ENCODE measurements at regions not wholly inside any gene's neighbourhood (a gene's known extent, or its start where the extent isn't known, plus 50 kb on each side); places are given as distances from the start of the nearest gene placed in this dataset.

- TF ChIP-seq, protein P1, sequence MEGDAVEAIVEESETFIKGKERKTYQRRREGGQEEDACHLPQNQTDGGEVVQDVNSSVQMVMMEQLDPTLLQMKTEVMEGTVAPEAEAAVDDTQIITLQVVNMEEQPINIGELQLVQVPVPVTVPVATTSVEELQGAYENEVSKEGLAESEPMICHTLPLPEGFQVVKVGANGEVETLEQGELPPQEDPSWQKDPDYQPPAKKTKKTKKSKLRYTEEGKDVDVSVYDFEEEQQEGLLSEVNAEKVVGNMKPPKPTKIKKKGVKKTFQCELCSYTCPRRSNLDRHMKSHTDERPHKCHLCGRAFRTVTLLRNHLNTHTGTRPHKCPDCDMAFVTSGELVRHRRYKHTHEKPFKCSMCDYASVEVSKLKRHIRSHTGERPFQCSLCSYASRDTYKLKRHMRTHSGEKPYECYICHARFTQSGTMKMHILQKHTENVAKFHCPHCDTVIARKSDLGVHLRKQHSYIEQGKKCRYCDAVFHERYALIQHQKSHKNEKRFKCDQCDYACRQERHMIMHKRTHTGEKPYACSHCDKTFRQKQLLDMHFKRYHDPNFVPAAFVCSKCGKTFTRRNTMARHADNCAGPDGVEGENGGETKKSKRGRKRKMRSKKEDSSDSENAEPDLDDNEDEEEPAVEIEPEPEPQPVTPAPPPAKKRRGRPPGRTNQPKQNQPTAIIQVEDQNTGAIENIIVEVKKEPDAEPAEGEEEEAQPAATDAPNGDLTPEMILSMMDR (IDR thresholded peaks at IDR 0.05; ENCODE audit: borderline replicate concordance, control extremely low read depth, extremely low read depth, insufficient read depth, missing control alignments), result no peak
- in situ Hi-C loops (cut with MboI; ENCODE audit: low sequenced_read_pairs, unreplicated experiment), result no loop called here
- no peak for DNase-seq (ENCODE audit: low spot score)
Observed at GRCh38 chr3:76958861-76959260, 81.0 kb upstream of the ROBO2 start.

DNA sequence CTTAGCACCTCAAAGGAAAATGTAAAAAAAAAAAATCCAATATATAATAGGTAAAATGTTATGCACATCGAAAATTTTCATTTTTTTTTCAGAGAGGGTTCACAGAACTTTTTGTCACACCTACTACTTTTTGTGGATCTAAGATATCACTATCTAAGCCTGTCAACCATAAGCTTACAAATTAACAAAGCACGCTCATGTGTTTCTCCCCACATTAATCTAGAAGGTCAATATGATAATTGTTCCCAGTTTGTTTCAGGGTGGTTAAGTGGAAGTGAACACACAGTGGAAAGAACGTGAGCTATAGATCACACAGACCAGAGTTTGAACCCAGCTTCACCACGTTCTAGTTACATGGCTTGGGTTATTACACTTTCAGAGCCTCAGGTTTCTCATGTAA is 78.6 kb upstream of the ROBO2 start:
- in situ Hi-C loops (cut with MboI; ENCODE audit: low sequenced_read_pairs, unreplicated experiment), result no loop called here
- DNase-seq (ENCODE audit: low spot score), result no peak
- TF ChIP-seq, protein P1 (IDR thresholded peaks at IDR 0.05; ENCODE audit: borderline replicate concordance, control extremely low read depth, extremely low read depth, insufficient read depth, missing control alignments), result no peak

DNA sequence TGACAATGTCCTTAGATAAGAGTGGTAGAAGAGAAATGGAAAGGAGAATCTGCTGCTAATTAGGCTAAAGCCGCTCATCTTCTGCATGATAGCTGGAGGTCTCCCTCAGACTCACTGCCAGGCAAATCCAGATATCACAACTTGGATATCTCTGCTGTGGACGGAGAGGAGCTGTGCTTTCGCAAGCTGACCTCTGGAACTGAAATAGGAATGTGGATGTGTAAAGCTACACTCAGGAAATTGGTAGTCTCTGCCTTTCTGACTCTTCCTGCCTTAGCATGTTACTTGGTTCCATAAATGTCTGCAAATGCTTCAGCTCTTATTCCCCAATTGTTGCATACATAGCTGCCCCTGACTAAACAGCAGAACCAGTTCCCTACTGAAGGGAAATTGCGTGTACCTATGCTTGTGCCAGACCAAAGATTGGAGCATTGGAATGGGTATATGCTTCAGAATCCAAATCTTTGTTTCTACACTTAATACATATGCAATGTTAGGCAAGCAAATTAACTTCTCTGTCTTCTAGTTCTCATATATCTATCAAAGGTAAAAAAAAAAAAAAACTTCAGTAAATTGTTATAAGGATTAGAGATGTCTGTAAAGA is 74.7 kb upstream of the ROBO2 start:
- TF ChIP-seq, protein P1 (IDR thresholded peaks at IDR 0.05; ENCODE audit: borderline replicate concordance, control extremely low read depth, extremely low read depth, insufficient read depth, missing control alignments), result no peak
- DNase-seq (ENCODE audit: low spot score), result no peak
- in situ Hi-C loops (cut with MboI; ENCODE audit: low sequenced_read_pairs, unreplicated experiment), result no loop called here

DNA sequence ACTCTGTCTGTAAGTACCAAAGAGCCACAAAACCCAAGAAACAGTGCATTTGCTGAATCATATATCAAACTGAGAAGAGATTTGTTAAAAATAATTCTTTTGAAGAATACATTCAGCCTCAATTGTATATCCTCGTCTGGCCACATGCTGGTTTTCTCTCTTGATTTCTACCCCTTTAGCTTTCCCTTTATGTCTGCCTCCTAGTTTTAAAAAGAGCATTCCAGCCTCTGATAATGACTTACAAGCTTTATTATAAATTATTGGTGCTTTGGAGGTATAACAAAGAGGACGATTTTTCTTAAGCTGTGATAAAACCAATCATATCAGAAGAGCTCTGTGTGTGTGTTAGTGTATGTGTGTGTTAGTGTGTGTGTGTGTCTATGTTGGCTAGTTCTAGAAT is 70.4 kb upstream of the ROBO2 start:
- DNase-seq (ENCODE audit: low spot score), result no peak
- TF ChIP-seq, protein P1 (IDR thresholded peaks at IDR 0.05; ENCODE audit: borderline replicate concordance, control extremely low read depth, extremely low read depth, insufficient read depth, missing control alignments), result no peak
- in situ Hi-C loops (cut with MboI; ENCODE audit: low sequenced_read_pairs, unreplicated experiment), result no loop called here

- TF ChIP-seq, protein P1 (IDR thresholded peaks at IDR 0.05; ENCODE audit: borderline replicate concordance, control extremely low read depth, extremely low read depth, insufficient read depth, missing control alignments), result no peak
- in situ Hi-C loops (cut with MboI; ENCODE audit: low sequenced_read_pairs, unreplicated experiment), result no loop called here
- DNase-seq (ENCODE audit: low spot score), result no peak
Observed at GRCh38 chr3:76969996-76970615, 69.8 kb upstream of the ROBO2 start.

- TF ChIP-seq, protein P1 (IDR thresholded peaks at IDR 0.05; ENCODE audit: borderline replicate concordance, control extremely low read depth, extremely low read depth, insufficient read depth, missing control alignments), result no peak
- no peak for DNase-seq (ENCODE audit: low spot score)
Observed at GRCh38 chr3:76972624-76973296, 67.1 kb upstream of the ROBO2 start.

More at GRCh38 chr3:76972624-76973296, 67.1 kb upstream of the ROBO2 start:
- in situ Hi-C loops (cut with MboI; ENCODE audit: low sequenced_read_pairs, unreplicated experiment), result no loop called here

Data from GM13976 (cell line).